GM23338 (cell line): ENCODE measurements at regions not wholly inside any gene's neighbourhood (a gene's known extent, or its start where the extent isn't known, plus 50 kb on each side); places are given as distances from the start of the nearest gene placed in this dataset.

Experiments
- ATAC-seq: fragments of 200-7000 bp; cut with Tn5 transposase; 3 replicates; pipeline ENCODE4 v1.9.1; 2020
- DNase-seq: peaks from one replicate; pipeline ENCODE4 v3.0.0-alpha.2; 2015; ENCODE audit warnings: low spot score
- H2AFZ ChIP-seq: fragments of 200-600 bp; sonication (generic); 2 replicates; pipeline ENCODE4 v1.8.0; 2016; ENCODE audit warnings: antibody characterized with exemption, mild to moderate bottlenecking, moderate library complexity
- H3F3A ChIP-seq: fragments of 200-600 bp; sonication (generic); replicated peaks from 2 replicates; pipeline ENCODE4 v1.8.0; 2017; ENCODE audit warnings: antibody characterized with exemption, mixed run types, low read depth
- H3K27ac ChIP-seq: fragments of 200-600 bp; sonication (generic); 2 replicates; pipeline ENCODE4 v1.6.1; 2016; ENCODE audit warnings: low read depth
- H3K27me3 ChIP-seq: fragments of 200-600 bp; sonication (generic); 2 replicates; pipeline ENCODE4 v1.8.0; 2016; ENCODE audit warnings: mild to moderate bottlenecking, mixed run types, moderate library complexity; ENCODE audit not compliant: insufficient read depth
- H3K36me3 ChIP-seq: fragments of 200-600 bp; sonication (generic); 2 replicates; pipeline ENCODE4 v1.8.0; 2016; ENCODE audit warnings: mild to moderate bottlenecking; ENCODE audit not compliant: insufficient read depth
- H3K4me1 ChIP-seq: fragments of 200-600 bp; sonication (generic); 2 replicates; pipeline ENCODE4 v1.8.0; 2016; ENCODE audit warnings: mild to moderate bottlenecking, moderate library complexity; ENCODE audit not compliant: insufficient read depth
- H3K4me2 ChIP-seq: fragments of 200-600 bp; sonication (generic); 2 replicates; pipeline ENCODE4 v1.7.1; 2017; ENCODE audit warnings: mixed run types
- H3K4me3 ChIP-seq: fragments of 200-600 bp; sonication (generic); 2 replicates; pipeline ENCODE4 v1.6.1; 2016; ENCODE audit warnings: mixed run types
- H3K79me2 ChIP-seq: fragments of 200-600 bp; sonication (generic); replicated peaks from 2 replicates; pipeline ENCODE4 v1.8.0; 2017; ENCODE audit warnings: mild to moderate bottlenecking; ENCODE audit not compliant: insufficient read depth
- H3K9me2 ChIP-seq: fragments of 200-600 bp; sonication (generic); 2 replicates; pipeline ENCODE4 v1.8.0; 2017; ENCODE audit not compliant: insufficient read depth
- H4K20me1 ChIP-seq: fragments of 200-600 bp; sonication (generic); replicated peaks from 2 replicates; pipeline ENCODE4 v1.8.0; 2017; ENCODE audit warnings: mild to moderate bottlenecking; ENCODE audit not compliant: insufficient read depth
- H3K27ac Mint-ChIP-seq: 2 replicates; pipeline ENCODE4 v1.8.0; 2020; ENCODE audit warnings: inconsistent platforms, mild to moderate bottlenecking, moderate library complexity, mixed read lengths
- H3K27me3 Mint-ChIP-seq: 3 replicates; pipeline ENCODE4 v1.8.0; 2022; ENCODE audit warnings: low read depth, mild to moderate bottlenecking, moderate library complexity, mixed read lengths, inconsistent platforms; ENCODE audit not compliant: insufficient read depth, poor library complexity
- H3K36me3 Mint-ChIP-seq: 3 replicates; pipeline ENCODE4 v1.8.0; 2021; ENCODE audit warnings: low read depth, mild to moderate bottlenecking, inconsistent platforms, moderate library complexity, mixed read lengths
- H3K4me1 Mint-ChIP-seq: 3 replicates; pipeline ENCODE4 v1.8.0; 2020; ENCODE audit warnings: mild to moderate bottlenecking, inconsistent platforms, mixed read lengths
- H3K4me3 Mint-ChIP-seq: 3 replicates; pipeline ENCODE4 v1.8.0; 2021; ENCODE audit warnings: moderate library complexity, mild to moderate bottlenecking, inconsistent platforms, mixed read lengths
- H3K9me3 Mint-ChIP-seq: 3 replicates; pipeline ENCODE4 v1.8.0; 2020; ENCODE audit warnings: moderate library complexity, mild to moderate bottlenecking, inconsistent platforms, mixed read lengths
- CREB1 ChIP-seq: fragments of 250-450 bp; sonication (Bioruptor Pico); IDR thresholded peaks from 2 replicates; pipeline ENCODE4 v1.5.0; 2020; ENCODE audit warnings: low read depth, mild to moderate bottlenecking, moderate library complexity
- EZH2 ChIP-seq: fragments of 200-600 bp; sonication (generic); IDR thresholded peaks from one replicate; pipeline ENCODE4 v1.8.0; 2017; ENCODE audit warnings: antibody characterized with exemption, mild to moderate bottlenecking, low read depth; ENCODE audit not compliant: unreplicated experiment
- EZH2phosphoT487 ChIP-seq: fragments of 200-600 bp; sonication (generic); IDR thresholded peaks from one replicate; pipeline ENCODE4 v1.8.1; 2018; ENCODE audit warnings: antibody characterized with exemption; ENCODE audit not compliant: unreplicated experiment
- JUNB ChIP-seq: IDR thresholded peaks from one replicate; pipeline ENCODE4 v1.6.1; 2016; ENCODE audit warnings: antibody characterized with exemption; ENCODE audit not compliant: unreplicated experiment
- NANOG ChIP-seq: IDR thresholded peaks from 2 replicates; pipeline ENCODE4 v1.6.1; 2016; ENCODE audit warnings: antibody characterized with exemption, borderline replicate concordance
- POLR2AphosphoS5 ChIP-seq: IDR thresholded peaks from 2 replicates; pipeline ENCODE4 v1.6.1; 2016; ENCODE audit warnings: antibody characterized with exemption, low read depth
- STAT1 ChIP-seq: IDR thresholded peaks from one replicate; pipeline ENCODE4 v1.6.1; 2016; ENCODE audit warnings: antibody characterized with exemption; ENCODE audit not compliant: unreplicated experiment
- ZNF114 ChIP-seq: fragments of 250-450 bp; sonication (Bioruptor Pico); IDR thresholded peaks from 2 replicates; pipeline ENCODE4 v1.5.0; 2020; ENCODE audit warnings: mild to moderate bottlenecking, moderate library complexity
- ZNF331 ChIP-seq: fragments of 250-450 bp; sonication (Bioruptor Pico); IDR thresholded peaks from 2 replicates; pipeline ENCODE4 v1.5.0; 2020; ENCODE audit warnings: low read depth, mild to moderate bottlenecking, moderate library complexity
- TF ChIP-seq, protein P1 (sequence below), 2 experiments: fragments of 200-600 bp in 1 of 2; sonication (generic) in 1 of 2; conservative IDR thresholded peaks; 2 replicates each; pipeline versions ENCODE4 v1.5.1 to v1.6.1; 2016 to 2017; ENCODE audit warnings: antibody characterized with exemption in 2 of 2, low read depth in 2 of 2, mild to moderate bottlenecking in 2 of 2, moderate library complexity in 1 of 2
- TF ChIP-seq, protein P2 (sequence below): IDR thresholded peaks from 2 replicates; pipeline ENCODE4 v1.6.1; 2016; ENCODE audit warnings: antibody characterized with exemption
- TF ChIP-seq, protein P3 (sequence below): fragments of 250-450 bp; sonication (Bioruptor Pico); IDR thresholded peaks from 2 replicates; pipeline ENCODE4 v1.5.0; 2020; ENCODE audit warnings: mild to moderate bottlenecking, moderate library complexity
- TF ChIP-seq, protein P4 (sequence below): IDR thresholded peaks from one replicate; pipeline ENCODE4 v1.6.1; 2018; ENCODE audit warnings: antibody characterized with exemption; ENCODE audit not compliant: unreplicated experiment

DNA sequence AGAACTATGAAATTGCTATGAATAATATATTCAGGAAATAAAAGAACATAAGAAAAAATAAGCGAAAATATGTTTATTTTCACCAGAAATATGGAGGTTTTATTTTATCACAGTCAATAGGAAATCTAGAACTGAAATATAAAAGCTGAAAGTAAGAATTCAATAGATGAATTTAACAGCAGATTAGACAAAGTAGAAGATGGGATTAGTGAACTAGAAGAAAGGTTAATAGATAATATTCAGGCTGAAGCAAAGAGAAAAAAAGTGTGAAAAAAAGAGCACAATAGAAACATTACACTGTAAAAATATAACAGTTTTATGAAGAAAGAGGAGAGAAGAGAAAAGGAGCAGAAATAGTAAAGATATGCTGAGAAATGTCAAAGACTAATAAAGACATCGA, 1152.1 kb downstream of the FAT4 start:
- no peaks in the 10 kb centered on the region for H3K79me2 ChIP-seq
- H3K4me1 ChIP-seq: no peaks in the 10 kb centered on the region
- H3K4me2 ChIP-seq: no peak overlapping the region
- Mint-ChIP-seq H3K9me3 (no peaks in the 10 kb centered on the region), H3K27me3 (no peaks in the 10 kb centered on the region), H3K27ac (no peak overlapping the region), H3K36me3 (no peaks in the 10 kb centered on the region), H3K4me1 (no peaks in the 10 kb centered on the region), H3K4me3 (no peak overlapping the region)
- no peak for TF ChIP-seq ZNF114
- no peak for TF ChIP-seq ZNF331 (CRISPR knock-in tag)
- no peak for TF ChIP-seq JUNB
- TF ChIP-seq, protein P1, sequence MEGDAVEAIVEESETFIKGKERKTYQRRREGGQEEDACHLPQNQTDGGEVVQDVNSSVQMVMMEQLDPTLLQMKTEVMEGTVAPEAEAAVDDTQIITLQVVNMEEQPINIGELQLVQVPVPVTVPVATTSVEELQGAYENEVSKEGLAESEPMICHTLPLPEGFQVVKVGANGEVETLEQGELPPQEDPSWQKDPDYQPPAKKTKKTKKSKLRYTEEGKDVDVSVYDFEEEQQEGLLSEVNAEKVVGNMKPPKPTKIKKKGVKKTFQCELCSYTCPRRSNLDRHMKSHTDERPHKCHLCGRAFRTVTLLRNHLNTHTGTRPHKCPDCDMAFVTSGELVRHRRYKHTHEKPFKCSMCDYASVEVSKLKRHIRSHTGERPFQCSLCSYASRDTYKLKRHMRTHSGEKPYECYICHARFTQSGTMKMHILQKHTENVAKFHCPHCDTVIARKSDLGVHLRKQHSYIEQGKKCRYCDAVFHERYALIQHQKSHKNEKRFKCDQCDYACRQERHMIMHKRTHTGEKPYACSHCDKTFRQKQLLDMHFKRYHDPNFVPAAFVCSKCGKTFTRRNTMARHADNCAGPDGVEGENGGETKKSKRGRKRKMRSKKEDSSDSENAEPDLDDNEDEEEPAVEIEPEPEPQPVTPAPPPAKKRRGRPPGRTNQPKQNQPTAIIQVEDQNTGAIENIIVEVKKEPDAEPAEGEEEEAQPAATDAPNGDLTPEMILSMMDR (conservative IDR thresholded peaks at IDR 0.05; ENCODE audit: low read depth in 2 of 2): no peak
- no peak for TF ChIP-seq NANOG
- no peak for TF ChIP-seq POLR2AphosphoS5
- TF ChIP-seq EZH2phosphoT487: no peak
- TF ChIP-seq, protein P2, sequence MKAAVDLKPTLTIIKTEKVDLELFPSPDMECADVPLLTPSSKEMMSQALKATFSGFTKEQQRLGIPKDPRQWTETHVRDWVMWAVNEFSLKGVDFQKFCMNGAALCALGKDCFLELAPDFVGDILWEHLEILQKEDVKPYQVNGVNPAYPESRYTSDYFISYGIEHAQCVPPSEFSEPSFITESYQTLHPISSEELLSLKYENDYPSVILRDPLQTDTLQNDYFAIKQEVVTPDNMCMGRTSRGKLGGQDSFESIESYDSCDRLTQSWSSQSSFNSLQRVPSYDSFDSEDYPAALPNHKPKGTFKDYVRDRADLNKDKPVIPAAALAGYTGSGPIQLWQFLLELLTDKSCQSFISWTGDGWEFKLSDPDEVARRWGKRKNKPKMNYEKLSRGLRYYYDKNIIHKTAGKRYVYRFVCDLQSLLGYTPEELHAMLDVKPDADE: no peak
- TF ChIP-seq, protein P3, sequence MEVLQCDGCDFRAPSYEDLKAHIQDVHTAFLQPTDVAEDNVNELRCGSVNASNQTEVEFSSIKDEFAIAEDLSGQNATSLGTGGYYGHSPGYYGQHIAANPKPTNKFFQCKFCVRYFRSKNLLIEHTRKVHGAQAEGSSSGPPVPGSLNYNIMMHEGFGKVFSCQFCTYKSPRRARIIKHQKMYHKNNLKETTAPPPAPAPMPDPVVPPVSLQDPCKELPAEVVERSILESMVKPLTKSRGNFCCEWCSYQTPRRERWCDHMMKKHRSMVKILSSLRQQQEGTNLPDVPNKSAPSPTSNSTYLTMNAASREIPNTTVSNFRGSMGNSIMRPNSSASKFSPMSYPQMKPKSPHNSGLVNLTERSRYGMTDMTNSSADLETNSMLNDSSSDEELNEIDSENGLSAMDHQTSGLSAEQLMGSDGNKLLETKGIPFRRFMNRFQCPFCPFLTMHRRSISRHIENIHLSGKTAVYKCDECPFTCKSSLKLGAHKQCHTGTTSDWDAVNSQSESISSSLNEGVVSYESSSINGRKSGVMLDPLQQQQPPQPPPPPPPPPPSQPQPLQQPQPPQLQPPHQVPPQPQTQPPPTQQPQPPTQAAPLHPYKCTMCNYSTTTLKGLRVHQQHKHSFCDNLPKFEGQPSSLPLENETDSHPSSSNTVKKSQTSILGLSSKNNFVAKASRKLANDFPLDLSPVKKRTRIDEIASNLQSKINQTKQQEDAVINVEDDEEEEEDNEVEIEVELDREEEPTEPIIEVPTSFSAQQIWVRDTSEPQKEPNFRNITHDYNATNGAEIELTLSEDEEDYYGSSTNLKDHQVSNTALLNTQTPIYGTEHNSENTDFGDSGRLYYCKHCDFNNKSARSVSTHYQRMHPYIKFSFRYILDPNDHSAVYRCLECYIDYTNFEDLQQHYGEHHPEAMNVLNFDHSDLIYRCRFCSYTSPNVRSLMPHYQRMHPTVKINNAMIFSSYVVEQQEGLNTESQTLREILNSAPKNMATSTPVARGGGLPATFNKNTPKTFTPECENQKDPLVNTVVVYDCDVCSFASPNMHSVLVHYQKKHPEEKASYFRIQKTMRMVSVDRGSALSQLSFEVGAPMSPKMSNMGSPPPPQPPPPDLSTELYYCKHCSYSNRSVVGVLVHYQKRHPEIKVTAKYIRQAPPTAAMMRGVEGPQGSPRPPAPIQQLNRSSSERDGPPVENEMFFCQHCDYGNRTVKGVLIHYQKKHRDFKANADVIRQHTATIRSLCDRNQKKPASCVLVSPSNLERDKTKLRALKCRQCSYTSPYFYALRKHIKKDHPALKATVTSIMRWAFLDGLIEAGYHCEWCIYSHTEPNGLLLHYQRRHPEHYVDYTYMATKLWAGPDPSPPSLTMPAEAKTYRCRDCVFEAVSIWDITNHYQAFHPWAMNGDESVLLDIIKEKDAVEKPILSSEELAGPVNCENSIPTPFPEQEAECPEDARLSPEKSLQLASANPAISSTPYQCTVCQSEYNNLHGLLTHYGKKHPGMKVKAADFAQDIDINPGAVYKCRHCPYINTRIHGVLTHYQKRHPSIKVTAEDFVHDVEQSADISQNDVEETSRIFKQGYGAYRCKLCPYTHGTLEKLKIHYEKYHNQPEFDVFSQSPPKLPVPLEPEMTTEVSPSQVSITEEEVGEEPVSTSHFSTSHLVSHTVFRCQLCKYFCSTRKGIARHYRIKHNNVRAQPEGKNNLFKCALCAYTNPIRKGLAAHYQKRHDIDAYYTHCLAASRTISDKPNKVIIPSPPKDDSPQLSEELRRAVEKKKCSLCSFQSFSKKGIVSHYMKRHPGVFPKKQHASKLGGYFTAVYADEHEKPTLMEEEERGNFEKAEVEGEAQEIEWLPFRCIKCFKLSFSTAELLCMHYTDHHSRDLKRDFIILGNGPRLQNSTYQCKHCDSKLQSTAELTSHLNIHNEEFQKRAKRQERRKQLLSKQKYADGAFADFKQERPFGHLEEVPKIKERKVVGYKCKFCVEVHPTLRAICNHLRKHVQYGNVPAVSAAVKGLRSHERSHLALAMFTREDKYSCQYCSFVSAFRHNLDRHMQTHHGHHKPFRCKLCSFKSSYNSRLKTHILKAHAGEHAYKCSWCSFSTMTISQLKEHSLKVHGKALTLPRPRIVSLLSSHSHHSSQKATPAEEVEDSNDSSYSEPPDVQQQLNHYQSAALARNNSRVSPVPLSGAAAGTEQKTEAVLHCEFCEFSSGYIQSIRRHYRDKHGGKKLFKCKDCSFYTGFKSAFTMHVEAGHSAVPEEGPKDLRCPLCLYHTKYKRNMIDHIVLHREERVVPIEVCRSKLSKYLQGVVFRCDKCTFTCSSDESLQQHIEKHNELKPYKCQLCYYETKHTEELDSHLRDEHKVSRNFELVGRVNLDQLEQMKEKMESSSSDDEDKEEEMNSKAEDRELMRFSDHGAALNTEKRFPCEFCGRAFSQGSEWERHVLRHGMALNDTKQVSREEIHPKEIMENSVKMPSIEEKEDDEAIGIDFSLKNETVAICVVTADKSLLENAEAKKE (CRISPR knock-in tag): no peak
- no peak for TF ChIP-seq EZH2
- TF ChIP-seq CREB1 (CRISPR knock-in tag): no peak
- TF ChIP-seq, protein P4, sequence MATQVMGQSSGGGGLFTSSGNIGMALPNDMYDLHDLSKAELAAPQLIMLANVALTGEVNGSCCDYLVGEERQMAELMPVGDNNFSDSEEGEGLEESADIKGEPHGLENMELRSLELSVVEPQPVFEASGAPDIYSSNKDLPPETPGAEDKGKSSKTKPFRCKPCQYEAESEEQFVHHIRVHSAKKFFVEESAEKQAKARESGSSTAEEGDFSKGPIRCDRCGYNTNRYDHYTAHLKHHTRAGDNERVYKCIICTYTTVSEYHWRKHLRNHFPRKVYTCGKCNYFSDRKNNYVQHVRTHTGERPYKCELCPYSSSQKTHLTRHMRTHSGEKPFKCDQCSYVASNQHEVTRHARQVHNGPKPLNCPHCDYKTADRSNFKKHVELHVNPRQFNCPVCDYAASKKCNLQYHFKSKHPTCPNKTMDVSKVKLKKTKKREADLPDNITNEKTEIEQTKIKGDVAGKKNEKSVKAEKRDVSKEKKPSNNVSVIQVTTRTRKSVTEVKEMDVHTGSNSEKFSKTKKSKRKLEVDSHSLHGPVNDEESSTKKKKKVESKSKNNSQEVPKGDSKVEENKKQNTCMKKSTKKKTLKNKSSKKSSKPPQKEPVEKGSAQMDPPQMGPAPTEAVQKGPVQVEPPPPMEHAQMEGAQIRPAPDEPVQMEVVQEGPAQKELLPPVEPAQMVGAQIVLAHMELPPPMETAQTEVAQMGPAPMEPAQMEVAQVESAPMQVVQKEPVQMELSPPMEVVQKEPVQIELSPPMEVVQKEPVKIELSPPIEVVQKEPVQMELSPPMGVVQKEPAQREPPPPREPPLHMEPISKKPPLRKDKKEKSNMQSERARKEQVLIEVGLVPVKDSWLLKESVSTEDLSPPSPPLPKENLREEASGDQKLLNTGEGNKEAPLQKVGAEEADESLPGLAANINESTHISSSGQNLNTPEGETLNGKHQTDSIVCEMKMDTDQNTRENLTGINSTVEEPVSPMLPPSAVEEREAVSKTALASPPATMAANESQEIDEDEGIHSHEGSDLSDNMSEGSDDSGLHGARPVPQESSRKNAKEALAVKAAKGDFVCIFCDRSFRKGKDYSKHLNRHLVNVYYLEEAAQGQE: no peak
- no peak for TF ChIP-seq STAT1
- no peaks in the 10 kb centered on the region for H3K27me3 ChIP-seq
- no peak overlapping the region for H3K27ac ChIP-seq
- no peaks in the 10 kb centered on the region for H3K36me3 ChIP-seq
- H2AFZ ChIP-seq: no peak overlapping the region
- DNase-seq (no peak), ATAC-seq (no peak)
- no peak overlapping the region for H3K4me3 ChIP-seq
- H4K20me1 ChIP-seq: no peaks in the 10 kb centered on the region
- H3K9me2 ChIP-seq: no peaks in the 10 kb centered on the region
- H3F3A ChIP-seq: no peaks in the 10 kb centered on the region
